ENCODE measurements at regions not wholly inside any gene's neighbourhood (a gene's known extent, or its start where the extent isn't known, plus 50 kb on each side); places are given as distances from the start of the nearest gene placed in this dataset.

DNA sequence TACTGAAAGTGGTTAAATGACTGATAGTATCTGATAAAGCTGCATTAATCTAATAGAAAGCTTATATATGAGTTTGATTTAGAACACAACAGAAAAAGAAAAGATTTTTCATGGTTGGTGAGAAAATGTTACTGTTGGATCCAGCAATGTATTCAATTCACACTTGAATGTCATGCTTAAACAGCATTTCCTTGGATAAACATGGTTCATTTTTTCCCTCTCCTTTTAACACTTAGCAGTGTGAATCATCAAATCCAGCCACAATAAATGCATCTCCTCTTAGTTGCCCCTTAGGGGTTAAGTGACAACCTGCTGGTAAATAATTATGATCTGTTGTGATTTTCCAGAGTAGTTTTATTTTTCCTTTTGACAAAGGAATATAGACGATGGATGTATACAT lies 74.9 kb upstream of the GRIP1 start:
- TF ChIP-seq, protein P1, sequence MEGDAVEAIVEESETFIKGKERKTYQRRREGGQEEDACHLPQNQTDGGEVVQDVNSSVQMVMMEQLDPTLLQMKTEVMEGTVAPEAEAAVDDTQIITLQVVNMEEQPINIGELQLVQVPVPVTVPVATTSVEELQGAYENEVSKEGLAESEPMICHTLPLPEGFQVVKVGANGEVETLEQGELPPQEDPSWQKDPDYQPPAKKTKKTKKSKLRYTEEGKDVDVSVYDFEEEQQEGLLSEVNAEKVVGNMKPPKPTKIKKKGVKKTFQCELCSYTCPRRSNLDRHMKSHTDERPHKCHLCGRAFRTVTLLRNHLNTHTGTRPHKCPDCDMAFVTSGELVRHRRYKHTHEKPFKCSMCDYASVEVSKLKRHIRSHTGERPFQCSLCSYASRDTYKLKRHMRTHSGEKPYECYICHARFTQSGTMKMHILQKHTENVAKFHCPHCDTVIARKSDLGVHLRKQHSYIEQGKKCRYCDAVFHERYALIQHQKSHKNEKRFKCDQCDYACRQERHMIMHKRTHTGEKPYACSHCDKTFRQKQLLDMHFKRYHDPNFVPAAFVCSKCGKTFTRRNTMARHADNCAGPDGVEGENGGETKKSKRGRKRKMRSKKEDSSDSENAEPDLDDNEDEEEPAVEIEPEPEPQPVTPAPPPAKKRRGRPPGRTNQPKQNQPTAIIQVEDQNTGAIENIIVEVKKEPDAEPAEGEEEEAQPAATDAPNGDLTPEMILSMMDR (IDR thresholded peaks at IDR 0.05), result no peak
- TF ChIP-seq POLR2A (IDR thresholded peaks at IDR 0.05), result no peak

Data from stomach (tissue), 4 donors.